GM18909 (cell line): ENCODE measurements at regions not wholly inside any gene's neighbourhood (a gene's known extent, or its start where the extent isn't known, plus 50 kb on each side); places are given as distances from the start of the nearest gene placed in this dataset.

Experiments used
- ATAC-seq: cut with Tn5 transposase; IDR thresholded peaks from one replicate; pipeline ENCODE4 v1.9.1; 2021; ENCODE audit warnings: mild to moderate bottlenecking; ENCODE audit not compliant: unreplicated experiment, poor library complexity

DNA sequence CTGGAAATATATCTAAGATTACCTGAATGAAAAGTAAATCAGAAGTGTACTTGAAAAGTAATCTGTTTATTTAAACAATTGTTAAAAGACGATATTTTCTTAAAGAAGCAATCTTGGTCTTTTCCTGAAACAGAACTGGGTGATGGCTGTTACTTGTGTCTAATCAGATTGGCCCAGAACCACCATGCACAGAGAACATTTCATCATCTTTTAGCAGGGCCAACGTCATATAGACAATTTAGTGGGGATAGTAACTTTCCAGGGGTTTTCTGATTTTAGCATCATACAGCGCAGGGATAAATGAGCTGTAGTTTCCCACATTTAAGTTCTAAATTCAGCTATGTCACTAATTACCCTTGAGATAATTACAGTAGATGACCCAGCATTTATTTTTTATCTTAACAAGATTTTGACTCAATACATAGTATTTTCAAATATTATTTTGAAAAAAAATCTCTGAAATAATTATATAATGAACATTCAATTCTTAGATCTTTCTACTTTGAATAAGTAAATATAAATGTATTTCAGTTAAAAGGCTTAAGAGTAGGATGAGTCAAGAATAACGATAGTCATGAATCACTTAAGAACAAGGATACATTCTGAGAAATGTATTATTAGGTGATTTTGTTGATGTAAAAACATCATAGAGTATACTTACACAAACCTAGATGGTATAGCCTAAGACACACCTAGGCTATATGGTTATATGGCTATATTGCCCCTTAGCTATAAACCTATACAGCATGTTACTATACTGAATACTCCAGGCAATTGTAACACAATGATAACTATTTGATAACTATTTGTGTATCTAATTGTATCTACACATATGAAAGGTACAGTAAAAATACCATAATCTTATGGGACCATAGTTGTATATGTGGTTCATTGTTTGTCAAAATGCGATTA, 103.8 kb upstream of the MME start:
- ATAC-seq = no peak

GRCh38 chr3:154973851-154974250, 106.3 kb upstream of the MME start:
- ATAC-seq = no peak

- no peak for ATAC-seq
Measured at GRCh38 chr3:154972951-154973350, 107.2 kb upstream of the MME start.

DNA sequence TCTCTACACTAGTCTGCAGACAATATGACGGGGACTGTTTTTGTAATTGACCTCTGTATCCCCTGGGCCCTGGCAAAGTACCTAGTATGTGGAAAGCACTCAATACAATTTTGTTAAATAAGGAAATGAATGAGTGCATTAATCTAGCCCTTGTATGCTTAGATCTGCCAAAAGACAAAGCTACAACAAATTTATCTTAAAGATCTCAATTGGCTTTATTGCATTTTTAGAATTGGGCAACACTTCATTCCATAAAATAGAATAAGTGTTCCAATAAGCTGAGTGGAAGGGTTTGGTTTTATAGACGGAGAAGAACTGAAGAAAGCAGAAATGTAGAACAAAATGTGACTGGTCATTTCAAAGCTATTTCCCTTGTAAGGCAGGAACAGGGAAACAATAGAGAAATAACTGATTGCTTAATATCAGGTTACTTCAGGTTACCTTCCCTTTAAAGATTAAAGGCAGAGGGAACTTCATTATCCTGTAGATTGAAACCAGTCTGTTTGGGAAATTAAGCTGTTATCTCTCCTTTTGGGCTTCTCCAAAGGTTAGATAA, 108.3 kb upstream of the MME start:
- ATAC-seq = no peak

DNA sequence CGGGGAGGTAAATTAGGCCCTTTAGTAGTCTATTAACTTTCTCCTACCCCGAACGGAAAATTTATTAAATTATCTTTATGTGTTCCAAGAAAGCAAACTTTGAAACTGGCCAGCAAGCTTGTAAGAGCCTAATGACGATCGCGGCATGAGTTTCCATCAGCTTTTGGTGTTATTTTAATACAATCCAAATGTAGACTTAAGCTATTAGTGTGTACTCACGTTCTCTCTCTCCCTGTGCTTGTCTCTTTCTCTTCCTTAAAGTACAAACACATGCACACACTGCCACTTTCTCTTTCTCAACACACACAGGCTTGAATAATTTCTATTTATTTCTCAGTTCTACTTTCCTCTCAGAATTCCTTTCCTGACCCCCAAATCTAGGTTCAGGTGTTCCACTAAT, 108.8 kb upstream of the MME start:
- no peak for ATAC-seq

GRCh38 chr3:154970797-154971196, 109.3 kb upstream of the MME start:
- no peak for ATAC-seq

DNA sequence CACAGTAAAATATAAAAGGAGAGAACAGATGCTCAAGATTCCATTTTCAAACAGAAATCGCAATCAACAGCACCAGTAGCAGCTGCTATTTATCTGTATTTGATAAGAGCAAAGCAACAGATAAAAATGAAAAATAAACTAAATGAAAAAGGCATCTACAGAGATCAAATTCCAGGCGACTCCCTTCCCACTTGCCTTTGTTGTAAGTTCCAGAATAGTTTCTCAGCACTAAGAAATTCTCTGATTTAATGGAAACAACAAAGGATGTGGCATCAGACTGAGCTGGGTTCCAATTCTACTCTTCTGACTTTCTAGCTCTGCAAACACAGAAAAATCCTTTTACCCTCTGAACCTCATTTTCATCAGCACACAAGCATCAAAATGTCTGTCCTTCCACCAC, 110.8 kb upstream of the MME start:
- no peak for ATAC-seq

DNA sequence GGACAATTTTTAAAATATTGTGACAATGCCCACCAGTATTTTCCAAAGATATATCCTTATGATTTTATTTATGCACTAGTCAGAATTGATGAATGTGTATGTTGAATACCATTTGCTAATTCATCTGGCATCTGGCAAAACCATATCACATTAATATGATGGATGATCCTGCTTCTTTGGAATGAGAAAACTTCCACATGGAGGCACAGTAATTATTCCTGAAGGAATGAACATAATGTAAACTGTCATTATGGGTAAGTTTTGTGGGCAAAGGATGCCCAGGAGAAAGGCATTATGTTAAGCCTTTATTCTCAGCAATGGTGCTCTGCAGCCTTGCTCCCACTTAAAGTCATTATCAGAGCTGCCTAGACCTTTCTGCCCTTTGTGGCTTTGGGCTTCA, 113.0 kb upstream of the MME start:
- ATAC-seq = no peak

GRCh38 chr3:154956815-154957214, 123.3 kb upstream of the MME start:
- no peak for ATAC-seq

DNA sequence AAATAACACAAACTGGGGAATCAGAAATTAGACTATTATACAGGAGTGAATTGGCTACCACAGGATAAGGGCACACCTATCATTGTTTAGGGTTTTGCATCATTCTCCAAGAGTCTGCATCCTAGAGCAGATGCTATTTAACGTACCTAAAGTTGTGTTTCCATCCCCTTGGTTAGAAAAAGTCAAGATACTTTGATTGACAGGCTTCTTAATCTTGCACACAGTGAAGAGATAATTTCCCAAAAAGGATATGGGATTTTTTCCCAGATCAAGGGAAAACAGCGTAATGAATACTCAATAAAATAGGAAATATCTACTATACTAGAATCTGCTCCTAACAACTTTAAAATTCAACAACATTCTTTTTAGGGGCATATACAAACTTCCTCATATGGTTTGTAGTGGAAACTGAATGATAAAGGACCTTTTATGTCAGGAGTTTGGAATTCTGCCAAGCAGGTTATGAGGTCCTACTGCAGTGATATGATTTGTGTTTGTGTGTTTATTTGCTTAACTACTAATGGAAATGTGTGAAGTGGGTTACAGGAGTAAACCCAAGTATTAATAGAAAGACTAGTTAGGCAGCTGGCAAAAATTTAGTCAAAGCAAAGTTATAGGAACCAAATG, 124.1 kb upstream of the MME start:
- no peak for ATAC-seq

GRCh38 chr3:154954757-154955156, 125.4 kb upstream of the MME start:
- no peak for ATAC-seq

GRCh38 chr3:154953538-154953937, 126.6 kb upstream of the MME start:
- no peak for ATAC-seq

DNA sequence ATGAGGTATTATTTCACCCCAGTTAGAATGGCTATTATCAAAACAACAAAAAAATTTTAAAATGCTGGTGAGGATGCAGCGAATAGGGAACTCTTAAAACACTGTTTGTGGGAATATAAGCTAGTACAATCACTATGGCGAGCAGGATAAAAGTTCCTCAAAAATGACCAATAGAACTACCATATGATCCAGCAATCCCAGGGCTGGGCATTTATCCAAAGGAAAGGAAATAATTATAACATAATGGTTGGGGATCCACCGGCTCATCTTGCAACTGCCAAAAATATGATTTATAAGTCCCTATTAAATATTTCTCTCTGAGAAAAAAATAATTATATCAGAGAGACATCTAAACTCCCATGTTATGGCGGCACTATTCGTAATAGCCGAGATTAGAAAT, 127.6 kb upstream of the MME start:
- no peak for ATAC-seq

DNA sequence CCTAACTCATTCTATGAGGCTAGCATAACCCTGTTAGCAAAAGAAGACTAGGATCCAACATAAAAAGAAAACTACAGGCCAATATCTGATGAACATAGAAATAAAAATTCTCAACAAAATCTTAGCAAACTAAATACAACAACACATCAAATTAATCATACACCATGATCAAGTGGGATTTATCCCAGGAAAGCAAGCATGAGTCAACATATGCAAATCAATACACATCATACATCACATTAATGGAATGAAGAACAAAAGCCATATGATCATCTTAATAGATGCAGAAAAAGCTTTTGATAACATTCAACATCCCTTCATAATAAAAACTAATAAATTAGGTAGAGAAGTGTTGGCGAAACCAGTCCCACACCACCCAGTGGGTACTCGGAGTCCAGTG, 136.1 kb upstream of the MME start:
- no peak for ATAC-seq

DNA sequence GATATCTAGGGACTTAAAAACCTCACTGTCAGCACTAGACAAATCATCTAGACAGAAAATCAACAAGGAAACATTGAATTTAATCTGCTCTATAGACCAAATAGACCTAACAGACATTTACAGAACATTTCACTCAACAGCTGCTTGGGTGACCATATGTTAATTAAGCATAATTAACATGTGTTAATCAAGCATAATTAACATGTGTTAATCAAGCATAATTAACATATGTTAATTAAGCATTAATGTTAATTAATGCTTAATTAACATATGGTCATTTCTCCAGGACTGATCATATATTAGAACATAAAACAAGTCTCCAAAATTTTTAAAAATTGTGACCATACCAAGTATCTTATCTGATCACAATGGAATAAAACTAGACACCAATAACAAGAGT, 137.3 kb upstream of the MME start:
- no peak for ATAC-seq

DNA sequence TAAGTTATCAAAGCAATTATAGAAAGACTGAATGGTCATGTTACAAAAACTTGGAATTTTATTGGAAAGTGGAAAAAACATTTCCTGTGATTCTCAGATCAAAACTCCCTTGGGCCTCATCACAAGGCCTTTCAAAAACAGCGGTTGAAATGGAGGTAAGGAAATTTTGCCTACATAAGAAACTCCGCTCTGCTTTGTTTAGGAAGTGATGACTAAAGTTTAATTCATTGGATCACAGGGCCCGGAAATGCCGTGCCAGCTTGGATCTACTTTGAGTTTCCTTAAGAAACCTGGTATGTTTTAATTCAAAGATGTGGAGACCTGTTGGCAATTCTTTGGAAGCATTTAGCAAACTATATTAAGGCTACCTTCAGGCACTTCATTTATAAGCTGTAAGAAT, 143.9 kb upstream of the MME start:
- no peak for ATAC-seq

GRCh38 chr3:154933581-154933980, 146.5 kb upstream of the MME start:
- no peak for ATAC-seq

DNA sequence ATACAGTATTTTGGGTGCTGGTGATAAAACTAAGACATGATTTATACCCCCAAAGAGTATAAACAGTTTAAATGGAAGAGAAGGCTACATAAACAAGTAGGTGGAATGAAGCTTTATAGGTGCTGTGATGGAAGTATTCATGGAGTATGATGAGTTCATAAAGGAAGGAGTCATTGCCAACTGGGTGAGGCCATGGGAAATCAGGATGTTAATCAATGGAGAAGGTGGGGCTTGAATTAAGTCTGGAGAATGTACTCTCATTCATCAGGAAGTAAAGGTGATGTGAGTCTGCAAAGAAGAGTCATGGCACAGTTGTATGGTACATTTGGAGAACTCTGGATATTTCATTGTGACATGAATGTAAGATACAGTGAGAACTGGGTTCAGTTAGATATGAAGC, 147.5 kb upstream of the MME start:
- ATAC-seq = no peak

GRCh38 chr3:154931484-154931883, 148.6 kb upstream of the MME start:
- no peak for ATAC-seq

DNA sequence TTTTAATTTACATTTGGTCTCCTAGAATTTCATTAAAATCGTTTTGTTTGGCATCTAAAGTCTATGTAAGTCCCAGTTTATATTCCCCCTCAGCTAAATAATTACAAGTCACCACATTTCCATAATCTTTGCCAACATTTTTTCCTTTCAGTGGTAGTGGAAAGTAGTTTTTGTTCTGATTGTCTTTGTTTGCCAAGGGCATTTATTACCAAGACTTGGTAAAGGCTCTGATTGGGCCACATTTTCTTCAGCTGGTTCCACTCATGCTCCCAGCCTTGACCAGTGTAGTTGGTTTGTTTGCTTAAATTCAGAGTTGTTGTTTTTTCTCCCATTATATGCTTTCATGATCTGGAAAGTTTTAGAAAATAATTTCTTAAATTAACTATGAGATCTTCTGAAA, 153.4 kb upstream of the MME start:
- ATAC-seq = no peak

- ATAC-seq = no peak
Measured at GRCh38 chr3:154921351-154921750, 158.8 kb upstream of the MME start.

- ATAC-seq = no peak
Measured at GRCh38 chr3:154919226-154919625, 160.9 kb upstream of the MME start.
